K562 (cell line): ENCODE measurements at regions not wholly inside any gene's neighbourhood (a gene's known extent, or its start where the extent isn't known, plus 50 kb on each side); places are given as distances from the start of the nearest gene placed in this dataset.

Experiments
- ATAC-seq: fragments of 200-7000 bp; cut with Tn5 transposase; 3 replicates; pipeline ENCODE4 v1.9.1; 2020; ENCODE audit warnings: moderate library complexity
- BruUV-seq: library from RNA; stranded (reverse); fragments of 400-500 nt; replicated peaks from 2 replicates; lab custom pipeline; 2021; lab: Mats Ljungman, UMichigan
- CTCF ChIA-PET: fragments of 300-600 bp; formaldehyde crosslinking; extraction: SDS; loops from one replicate; lab custom pipeline; 2021; ENCODE audit warnings: low intra/inter-chr PET ratio; lab: Yijun Ruan, JAX
- POLR2A ChIA-PET: fragments of 300-600, 350-650 bp; sonication (Branson Sonifier 250); formaldehyde crosslinking; extraction: SDS; loops from one replicate; lab custom pipeline; 2021; ENCODE audit warnings: antibody characterized with exemption, inconsistent platforms; lab: Yijun Ruan, JAX
- DNase-seq, 4 experiments: peaks; one replicate each; pipeline versions ENCODE4 v3.0.0 to v3.0.0-alpha.2; 2011 to 2018; ENCODE audit warnings: low spot score in 3 of 4, mixed read lengths in 3 of 4; ENCODE audit errors: extremely low read depth in 1 of 4
- FAIRE-seq: peaks from 2 replicates; lab custom pipeline; 2011; peaks lifted over from hg19 to GRCh38; lab: Jason Lieb, UNC
- H2AFZ ChIP-seq: 2 replicates; pipeline ENCODE4 v1.6.0; 2011; ENCODE audit warnings: low read depth, low read length, control low read depth, inconsistent platforms
- H3K27ac ChIP-seq: fragments of 200-600 bp; 3 replicates; pipeline ENCODE4 v1.8.0; 2011; ENCODE audit warnings: low read depth, mild to moderate bottlenecking, control low read depth, inconsistent platforms, low read length, moderate library complexity, mixed read lengths; ENCODE audit errors: extremely low read depth
- H3K27me3 ChIP-seq, 2 experiments: fragments of 300-600 bp in 1 of 2; 2 replicates in 1 of 2; 3 replicates in 1 of 2; pipeline versions ENCODE4 v1.6.0 to v1.8.0; 2011; ENCODE audit warnings: inconsistent platforms in 2 of 2, low read length in 2 of 2, mild to moderate bottlenecking in 1 of 2, mixed read lengths in 1 of 2, moderate library complexity in 1 of 2; ENCODE audit not compliant: control insufficient read depth in 2 of 2, insufficient read depth in 2 of 2
- H3K36me3 ChIP-seq: fragments of 300-600 bp; 3 replicates; pipeline ENCODE4 v1.8.0; 2011; ENCODE audit warnings: mild to moderate bottlenecking, low read length, inconsistent platforms; ENCODE audit not compliant: control insufficient read depth, insufficient read depth
- H3K4me1 ChIP-seq, 2 experiments: fragments of 200-600 bp in 1 of 2; replicated peaks in 1 of 2; 2 replicates in 1 of 2; 3 replicates in 1 of 2; pipeline versions ENCODE4 v1.5.1 to v1.8.0; 2011; ENCODE audit warnings: inconsistent platforms in 2 of 2, low read length in 2 of 2, mild to moderate bottlenecking in 1 of 2, mixed read lengths in 1 of 2, moderate library complexity in 1 of 2; ENCODE audit not compliant: control insufficient read depth in 2 of 2, insufficient read depth in 2 of 2
- H3K4me2 ChIP-seq: 2 replicates; pipeline ENCODE4 v1.6.1; 2011; ENCODE audit warnings: low read length, control low read depth, inconsistent platforms, mixed read lengths; ENCODE audit not compliant: insufficient read depth
- H3K4me3 ChIP-seq: fragments of 200-600 bp; sonication (generic), shearing (Covaris generic); 2 replicates; pipeline ENCODE4 v1.5.1; 2016; ENCODE audit warnings: control low read depth, inconsistent platforms
- H3K79me2 ChIP-seq: fragments of 200-600 bp; 3 replicates; pipeline ENCODE4 v1.8.0; 2011; ENCODE audit warnings: low read length, inconsistent platforms; ENCODE audit not compliant: control insufficient read depth, insufficient read depth
- H3K9ac ChIP-seq, 2 experiments: 2 replicates each; pipeline versions ENCODE4 v1.6.0 to v1.6.1; 2011; ENCODE audit warnings: low read depth in 2 of 2, low read length in 2 of 2, control low read depth in 1 of 2, inconsistent platforms in 1 of 2, mild to moderate bottlenecking in 1 of 2, mixed read lengths in 1 of 2; ENCODE audit not compliant: insufficient read depth in 1 of 2
- H3K9me1 ChIP-seq: one replicate; pipeline ENCODE4 v1.6.0; 2011; ENCODE audit warnings: inconsistent platforms, mild to moderate bottlenecking, low read length, moderate library complexity; ENCODE audit not compliant: control insufficient read depth, insufficient read depth
- H3K9me3 ChIP-seq: replicated peaks from 2 replicates; pipeline ENCODE4 v1.5.1; 2011; ENCODE audit warnings: low read depth, low read length, inconsistent platforms; ENCODE audit not compliant: control insufficient read depth, insufficient read depth
- H4K20me1 ChIP-seq: replicated peaks from 2 replicates; pipeline ENCODE4 v1.6.1; 2011; ENCODE audit warnings: low read length, inconsistent platforms, mixed read lengths; ENCODE audit not compliant: control insufficient read depth, insufficient read depth
- E4F1 ChIP-seq: fragments of 250-450 bp; sonication (Bioruptor Pico); IDR thresholded peaks from 2 replicates; pipeline ENCODE4 v1.5.0; 2021; ENCODE audit warnings: mild to moderate bottlenecking, borderline replicate concordance
- ELF4 ChIP-seq: fragments of 450-650 bp; formaldehyde crosslinking; IDR thresholded peaks from 2 replicates; pipeline ENCODE4 v1.4.0; 2022; ENCODE audit warnings: missing genetic modification characterization
- MEF2D ChIP-seq: conservative IDR thresholded peaks from 2 replicates; pipeline ENCODE4 v1.6.1; 2016; ENCODE audit warnings: low read depth, missing genetic modification characterization, missing compliant biosample characterization
- NFATC3 ChIP-seq: fragments of 450-650 bp; IDR thresholded peaks from 2 replicates; pipeline ENCODE4 v1.6.1; 2017; ENCODE audit warnings: mild to moderate bottlenecking
- PYGO2 ChIP-seq: fragments of 450-650 bp; IDR thresholded peaks from 2 replicates; pipeline ENCODE4 v1.6.1; 2016; ENCODE audit warnings: mild to moderate bottlenecking, missing genetic modification characterization, moderate library complexity, missing compliant biosample characterization
- WGBS: fragments of 100-300 bp; shearing (Covaris generic); methylation state at CpG from one replicate; pipeline ENCODE4 v1.1.6; 2016; ENCODE audit warnings: low coverage, mixed read lengths; ENCODE audit not compliant: insufficient coverage; ENCODE audit errors: missing lambda C conversion rate; 5-methylcytosine and 5-hydroxymethylcytosine counted together
- in situ Hi-C: fragments of 300-500 bp; cut with MboI; formaldehyde crosslinking; loops from 4 replicates; pipeline ENCODE4 v1.15.0; 2018; ENCODE audit warnings: inconsistent platforms, mixed read lengths
- intact Hi-C: fragments of 100-400 bp; cut with micrococcal nuclease; formaldehyde crosslinking; loops from 2 replicates; pipeline ENCODE4 v1.14.2; 2022

- WGBS, result 0% methylated on average over 1 of the region's 2 CpGs
- CTCF ChIA-PET, result no interaction called here
- no peaks in the 10 kb centered on the region for H3K9me3 ChIP-seq
Measured at GRCh38 chrX:147478899-147479298, 432.8 kb upstream of the FMR1 start.

More at GRCh38 chrX:147478899-147479298, 432.8 kb upstream of the FMR1 start:
- Histone ChIP-seq H3K4me3 (no peak overlapping the region), H2AFZ (no peak overlapping the region), H3K27me3 (no peaks in the 10 kb centered on the region), H3K9me1 (no peaks in the 10 kb centered on the region), H3K9ac (no peak overlapping the region), H3K27ac (no peak overlapping the region), H3K36me3 (no peaks in the 10 kb centered on the region), H4K20me1 (no peaks in the 10 kb centered on the region), H3K79me2 (no peaks in the 10 kb centered on the region), H3K4me1 (no peaks in the 10 kb centered on the region), H3K4me2 (no peak overlapping the region)
- ATAC-seq (no peak), FAIRE-seq (no peak), DNase-seq (no peak)
- BruUV-seq, result no TSS peak
- POLR2A ChIA-PET, result no interaction called here
- in situ Hi-C loops (no loop called here), intact Hi-C loops (no loop called here)
- TF ChIP-seq NFATC3 (no peak), E4F1 (CRISPR knock-in tag) (no peak), MEF2D (tag) (no peak), PYGO2 (tag) (no peak), ELF4 (CRISPR knock-in tag) (no peak)
